Neural progenitor cell (in vitro differentiated cells): ENCODE measurements at regions not wholly inside any gene's neighbourhood (a gene's known extent, or its start where the extent isn't known, plus 50 kb on each side); places are given as distances from the start of the nearest gene placed in this dataset.
"Not testable (repeated sequence)": the region's sequence is repeated elsewhere in the genome, so short reads cannot be mapped to it uniquely, and the experiment has no call there.

Source experiments
- DNase-seq: peaks from one replicate; pipeline ENCODE4 v3.0.0-alpha.2; 2016; ENCODE audit warnings: low spot score
- H2AFZ ChIP-seq: fragments of 200-600 bp; sonication (generic); replicated peaks from 2 replicates; pipeline ENCODE4 v1.6.1; 2016; ENCODE audit warnings: antibody characterized with exemption
- H3F3A ChIP-seq: fragments of 200-600 bp; sonication (generic); 2 replicates; pipeline ENCODE4 v1.6.1; 2016; ENCODE audit warnings: antibody characterized with exemption, low read depth
- H3K27ac ChIP-seq: fragments of 200-600 bp; sonication (generic); 2 replicates; pipeline ENCODE4 v1.5.1; 2016; ENCODE audit warnings: mild to moderate bottlenecking
- H3K27me3 ChIP-seq: fragments of 200-600 bp; sonication (generic); 2 replicates; pipeline ENCODE4 v1.6.1; 2016; ENCODE audit warnings: mild to moderate bottlenecking, moderate library complexity
- H3K36me3 ChIP-seq: fragments of 200-600 bp; sonication (generic); 2 replicates; pipeline ENCODE4 v1.5.1; 2016
- H3K4me1 ChIP-seq: fragments of 200-600 bp; sonication (generic); 2 replicates; pipeline ENCODE4 v1.6.1; 2016; ENCODE audit warnings: mixed run types
- H3K4me2 ChIP-seq: fragments of 200-600 bp; sonication (generic); 2 replicates; pipeline ENCODE4 v1.6.1; 2016
- H3K4me3 ChIP-seq: fragments of 200-600 bp; sonication (generic); 2 replicates; pipeline ENCODE4 v1.5.1; 2016
- H3K79me2 ChIP-seq: fragments of 200-600 bp; sonication (generic); 2 replicates; pipeline ENCODE4 v1.6.1; 2016; ENCODE audit warnings: low read depth
- H3K9ac ChIP-seq: fragments of 200-600 bp; sonication (generic); 2 replicates; pipeline ENCODE4 v1.6.1; 2016
- H3K9me3 ChIP-seq: fragments of 200-600 bp; sonication (generic); 2 replicates; pipeline ENCODE4 v1.5.1; 2016; ENCODE audit warnings: low read depth
- H4K20me1 ChIP-seq: fragments of 200-600 bp; sonication (generic); 2 replicates; pipeline ENCODE4 v1.6.1; 2016; ENCODE audit warnings: low read depth
- H3K27ac Mint-ChIP-seq: 3 replicates; pipeline ENCODE4 v1.8.0; 2021; ENCODE audit warnings: mixed read lengths
- H3K27me3 Mint-ChIP-seq: 2 replicates; pipeline ENCODE4 v1.8.0; 2022; ENCODE audit warnings: low read depth, mild to moderate bottlenecking, inconsistent platforms, moderate library complexity, mixed read lengths; ENCODE audit not compliant: insufficient read depth
- H3K36me3 Mint-ChIP-seq: 3 replicates; pipeline ENCODE4 v1.8.0; 2021; ENCODE audit warnings: mixed read lengths
- H3K4me1 Mint-ChIP-seq: 3 replicates; pipeline ENCODE4 v1.8.0; 2021; ENCODE audit warnings: mixed read lengths
- H3K4me3 Mint-ChIP-seq: 3 replicates; pipeline ENCODE4 v1.8.0; 2021; ENCODE audit warnings: mild to moderate bottlenecking, moderate library complexity, mixed read lengths
- H3K9me3 Mint-ChIP-seq: 3 replicates; pipeline ENCODE4 v1.8.0; 2020; ENCODE audit warnings: mixed read lengths
- CTCF ChIP-seq: fragments of 200-600 bp; sonication (generic); IDR thresholded peaks from 2 replicates; pipeline ENCODE4 v1.5.1; 2017; ENCODE audit warnings: antibody characterized with exemption, mild to moderate bottlenecking
- EZH2 ChIP-seq: fragments of 200-600 bp; sonication (generic); IDR thresholded peaks from 2 replicates; pipeline ENCODE4 v1.6.1; 2017; ENCODE audit warnings: antibody characterized with exemption, mild to moderate bottlenecking, moderate library complexity
- EZH2phosphoT487 ChIP-seq: fragments of 200-600 bp; sonication (generic); IDR thresholded peaks from 2 replicates; pipeline ENCODE4 v1.6.1; 2017; ENCODE audit warnings: antibody characterized with exemption

DNA sequence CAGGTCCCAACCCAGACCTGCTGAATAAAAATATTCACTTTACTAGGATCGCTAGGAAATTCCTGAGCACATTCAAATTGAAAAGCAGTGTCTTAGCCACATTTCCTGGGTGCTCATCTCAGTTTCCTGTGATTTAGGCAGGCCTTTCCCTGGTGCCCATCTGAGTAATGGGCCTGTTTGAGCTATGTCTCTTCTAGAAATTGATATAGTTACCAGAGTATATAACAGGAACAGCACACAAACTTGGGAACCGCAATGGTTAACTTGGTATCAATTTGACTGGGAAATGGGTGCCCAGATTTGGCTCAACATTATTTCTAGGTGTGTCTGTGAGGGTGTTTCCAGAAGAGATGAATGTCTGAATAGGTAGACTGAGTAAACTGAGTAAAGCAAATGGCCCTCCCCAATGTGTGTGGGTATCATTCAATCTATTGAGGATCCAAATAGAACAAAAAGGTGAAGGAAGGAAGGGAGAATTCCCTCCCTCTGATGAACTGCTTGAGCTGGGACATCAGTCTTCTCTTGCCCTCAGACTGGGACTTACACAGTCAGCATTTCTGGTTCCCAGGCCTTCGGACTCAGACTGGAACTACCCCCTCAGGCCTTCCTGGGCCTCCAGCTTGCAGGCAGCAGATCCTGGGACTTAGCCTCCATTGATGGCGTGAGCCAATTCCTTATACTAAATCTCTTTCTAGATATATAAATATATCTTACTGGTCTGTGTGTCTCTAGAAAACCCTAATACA lies 99.1 kb downstream of the CCDC71L start:
- Histone ChIP-seq H3K79me2 (no peaks in the 10 kb centered on the region), H3K36me3 (no peaks in the 10 kb centered on the region), H3K4me2 (no peak overlapping the region), H4K20me1 (no peaks in the 10 kb centered on the region), H3K4me1 (no peaks in the 10 kb centered on the region), H3K9me3 (no peaks in the 10 kb centered on the region), H3K4me3 (no peak overlapping the region), H3F3A (no peaks in the 10 kb centered on the region), H2AFZ (no peak overlapping the region), H3K27ac (no peak overlapping the region), H3K9ac (no peak overlapping the region), H3K27me3 (no peaks in the 10 kb centered on the region)
- TF ChIP-seq EZH2 (no peak), EZH2phosphoT487 (no peak), CTCF (no peak)
- Mint-ChIP-seq H3K9me3 (peaks cover 2% of the 10 kb centered on the region), H3K36me3 (no peaks in the 10 kb centered on the region), H3K4me3 (no peak overlapping the region), H3K27ac (no peak overlapping the region), H3K4me1 (no peaks in the 10 kb centered on the region), H3K27me3 (peaks cover 2% of the 10 kb centered on the region)
- DNase-seq, result no peak

DNA sequence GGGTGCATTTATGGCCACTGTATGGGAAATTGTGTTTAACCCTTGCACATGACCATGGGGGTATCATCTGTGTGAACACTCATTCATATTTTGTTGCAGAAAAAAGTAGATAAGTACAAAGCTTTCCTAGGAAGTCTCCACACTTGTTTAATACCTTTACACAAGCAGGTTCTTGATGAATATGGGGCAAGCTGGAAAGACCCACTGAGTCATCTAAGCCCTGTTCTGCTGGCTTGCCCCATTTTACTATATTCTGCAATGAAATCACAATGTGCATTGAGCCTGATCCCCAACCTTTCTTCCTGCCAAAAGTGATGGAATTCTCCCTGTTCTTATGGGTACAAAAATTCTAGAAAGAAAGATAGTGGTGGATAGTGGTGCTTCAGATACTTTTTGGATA lies 99.8 kb downstream of the CCDC71L start:
- H3K79me2 ChIP-seq, result no peaks in the 10 kb centered on the region
- H3K36me3 ChIP-seq, result no peaks in the 10 kb centered on the region
- no peaks in the 10 kb centered on the region for H3K27me3 ChIP-seq
- no peaks in the 10 kb centered on the region for H3F3A ChIP-seq
- TF ChIP-seq EZH2phosphoT487, result no peak
- no peak for TF ChIP-seq CTCF
- TF ChIP-seq EZH2, result no peak
- Mint-ChIP-seq H3K27ac (no peak overlapping the region), H3K4me1 (no peaks in the 10 kb centered on the region), H3K9me3 (peaks cover 2% of the 10 kb centered on the region), H3K27me3 (peaks cover 2% of the 10 kb centered on the region), H3K4me3 (no peak overlapping the region), H3K36me3 (no peaks in the 10 kb centered on the region)
- H3K9me3 ChIP-seq, result no peaks in the 10 kb centered on the region
- H3K4me2 ChIP-seq, result no peak overlapping the region
- H3K9ac ChIP-seq, result no peak overlapping the region
- H3K27ac ChIP-seq, result no peak overlapping the region
- H3K4me3 ChIP-seq, result no peak overlapping the region
- H3K4me1 ChIP-seq, result no peaks in the 10 kb centered on the region
- H2AFZ ChIP-seq, result no peak overlapping the region
- H4K20me1 ChIP-seq, result no peaks in the 10 kb centered on the region
- DNase-seq, result no peak

DNA sequence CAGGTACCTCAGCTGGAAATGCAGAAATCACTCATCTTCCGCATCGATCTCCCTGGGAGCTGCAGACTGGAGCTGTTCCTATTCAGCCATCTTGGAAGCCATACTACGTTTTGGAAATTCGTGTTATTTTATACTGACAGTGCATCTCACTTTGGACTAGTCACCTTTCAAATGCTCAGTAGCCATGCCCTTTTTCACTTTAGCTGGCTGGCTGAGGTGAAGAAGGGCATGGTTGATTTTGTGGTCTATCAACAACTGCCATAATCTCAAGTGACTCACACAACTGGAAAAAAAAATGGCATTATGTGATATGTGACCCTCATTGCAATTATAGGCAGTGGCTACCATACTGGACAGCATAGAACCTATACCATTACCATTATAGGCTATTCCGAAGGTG lies 100.5 kb downstream of the CCDC71L start:
- no peaks in the 10 kb centered on the region for H3F3A ChIP-seq
- H2AFZ ChIP-seq, result no peak overlapping the region
- no peaks in the 10 kb centered on the region for H3K9me3 ChIP-seq
- Mint-ChIP-seq H3K4me3 (no peak overlapping the region), H3K27ac (no peak overlapping the region), H3K4me1 (no peaks in the 10 kb centered on the region), H3K36me3 (no peaks in the 10 kb centered on the region), H3K9me3 (peaks cover 2% of the 10 kb centered on the region), H3K27me3 (peaks cover 2% of the 10 kb centered on the region)
- no peaks in the 10 kb centered on the region for H3K36me3 ChIP-seq
- H3K4me2 ChIP-seq, result no peak overlapping the region
- H3K4me3 ChIP-seq, result no peak overlapping the region
- no peak for TF ChIP-seq CTCF
- no peak for TF ChIP-seq EZH2
- no peak for TF ChIP-seq EZH2phosphoT487
- no peaks in the 10 kb centered on the region for H3K27me3 ChIP-seq
- H4K20me1 ChIP-seq, result no peaks in the 10 kb centered on the region
- DNase-seq, result no peak
- no peaks in the 10 kb centered on the region for H3K79me2 ChIP-seq
- H3K27ac ChIP-seq, result no peak overlapping the region
- H3K9ac ChIP-seq, result no peak overlapping the region
- no peaks in the 10 kb centered on the region for H3K4me1 ChIP-seq

DNA sequence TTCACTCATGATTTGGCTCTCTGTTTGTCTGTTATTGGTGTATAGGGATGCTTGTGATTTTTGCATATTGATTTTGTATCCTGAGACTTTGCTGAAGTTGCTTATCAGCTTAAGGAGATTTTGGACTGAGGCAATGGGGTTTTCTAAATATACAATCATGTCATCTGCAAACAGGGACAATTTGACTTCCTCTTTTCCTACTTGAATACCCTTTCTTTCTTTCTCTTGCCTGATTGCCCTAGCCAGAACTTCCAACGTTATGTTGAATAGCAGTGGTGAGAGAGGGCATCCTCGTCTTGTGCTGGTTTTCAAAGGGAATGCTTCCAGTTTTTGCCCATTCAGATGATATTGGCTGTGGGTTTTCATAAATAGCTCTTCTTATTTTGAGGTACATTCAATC lies 104.7 kb downstream of the CCDC71L start:
- not testable (repeated sequence) for H3K36me3 Mint-ChIP-seq, H3K9me3 Mint-ChIP-seq

GRCh38 chr7:106554623-106555022 lies 106.3 kb downstream of the CCDC71L start:
- H3K9me3 ChIP-seq, H3K4me1 Mint-ChIP-seq, H3K27me3 Mint-ChIP-seq, H3K79me2 ChIP-seq, H3K9ac ChIP-seq, DNase-seq, H3K36me3 ChIP-seq, H2AFZ ChIP-seq, H3K27me3 ChIP-seq, H3K9me3 Mint-ChIP-seq, H3K27ac Mint-ChIP-seq, H4K20me1 ChIP-seq, H3K4me3 Mint-ChIP-seq, H3K27ac ChIP-seq, H3K4me1 ChIP-seq, H3F3A ChIP-seq, H3K36me3 Mint-ChIP-seq, H3K4me3 ChIP-seq, H3K4me2 ChIP-seq: not testable (repeated sequence)

More for the DNA sequence above, 104.7 kb downstream of the CCDC71L start:
- not testable (repeated sequence) for H4K20me1 ChIP-seq, H3K4me3 Mint-ChIP-seq, H3K4me1 Mint-ChIP-seq, DNase-seq, H3K4me1 ChIP-seq, H3K4me2 ChIP-seq, H3K27ac Mint-ChIP-seq, H3K27ac ChIP-seq, H3K27me3 Mint-ChIP-seq, H3K27me3 ChIP-seq, H3K79me2 ChIP-seq, H3K9ac ChIP-seq, H3K4me3 ChIP-seq, H3K9me3 ChIP-seq, H2AFZ ChIP-seq, H3K36me3 ChIP-seq, H3F3A ChIP-seq
